ENCODE measurements at regions not wholly inside any gene's neighbourhood (a gene's known extent, or its start where the extent isn't known, plus 50 kb on each side); places are given as distances from the start of the nearest gene placed in this dataset.
A peak's percentile ranks its signal among the peaks of the same experiment; 100 is the strongest.

DNA sequence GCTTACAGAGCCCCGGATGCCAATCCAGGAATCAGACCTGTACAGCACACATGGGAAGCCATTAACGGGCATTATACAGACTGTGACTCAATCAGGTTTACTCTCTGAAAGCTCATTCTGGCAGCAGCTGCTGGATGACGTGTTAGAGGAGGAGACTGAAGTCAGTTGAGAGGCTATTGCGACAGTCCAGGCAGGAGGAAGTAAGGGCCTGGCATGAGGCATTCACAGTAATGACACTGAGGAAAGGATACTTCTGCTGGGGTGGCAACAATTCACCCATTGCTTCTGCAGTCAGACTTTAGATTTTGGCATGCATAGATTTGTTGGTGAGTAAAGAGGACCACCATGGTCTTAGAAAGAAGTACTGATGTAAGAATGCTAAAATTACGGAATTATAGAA is 151.0 kb upstream of the HEY2 start:
- 9% methylated on average over 5 of the region's 5 CpGs for WGBS (ENCODE audit: insufficient coverage, low coverage, missing lambda C conversion rate)
- in situ Hi-C loops (cut with MboI) (no loop called here), intact Hi-C loops (cut with micrococcal nuclease) (no loop called here)
- Histone ChIP-seq H3K9me1 (ENCODE audit: control insufficient read depth, insufficient read depth, low read length) (no peaks in the 10 kb centered on the region), H3K4me2 (ENCODE audit: insufficient read depth, low read length) (no peak overlapping the region; the same call in 1 of the 2 replicates), H2AFZ (ENCODE audit: low read depth, low read length) (no peak overlapping the region; the same call in 1 of the 2 replicates), H3K4me1 (replicated peaks in 1 of 2; ENCODE audit: control insufficient read depth in 2 of 2, insufficient read depth in 2 of 2, low read length in 2 of 2) (no peaks in the 10 kb centered on the region), H3K9me3 (replicated peaks; ENCODE audit: control insufficient read depth, insufficient read depth, low read depth, low read length) (no peaks in the 10 kb centered on the region), H3K79me2 (ENCODE audit: control insufficient read depth, insufficient read depth, low read length) (no peaks in the 10 kb centered on the region), H3K9ac (ENCODE audit: insufficient read depth in 1 of 2, low read depth in 2 of 2, low read length in 2 of 2) (no peak overlapping the region), H3K27ac (ENCODE audit: extremely low read depth, low read depth, low read length) (no peak overlapping the region), H3K4me3 (no peak overlapping the region), H4K20me1 (replicated peaks; ENCODE audit: control insufficient read depth, insufficient read depth, low read length) (no peaks in the 10 kb centered on the region), H3K36me3 (ENCODE audit: control insufficient read depth, insufficient read depth, low read length) (no peaks in the 10 kb centered on the region), H3K27me3 (ENCODE audit: control insufficient read depth in 2 of 2, insufficient read depth in 2 of 2, low read length in 2 of 2) (no peaks in the 10 kb centered on the region)
- CTCF ChIA-PET (ENCODE audit: low intra/inter-chr PET ratio) = no interaction called here
- ATAC-seq (peak; percentile 87), FAIRE-seq (no peak), DNase-seq (ENCODE audit: extremely low read depth in 1 of 4, low spot score in 3 of 4) (peak in 2 of 4 experiments; percentile 20 to 33)
- POLR2A ChIA-PET = interaction anchor here (0.6 kb wide), 1 partner anchor 10 kb away, joined by 3 read pairs; no protein-coding TSS in a partner anchor
- BruUV-seq (replicated peaks) = no TSS peak
- TF ChIP-seq TAF1 (IDR thresholded peaks at IDR 0.05; ENCODE audit: control insufficient read depth, extremely low read depth, insufficient read depth, low read length, severe bottlenecking) (no peak), JUND (IDR thresholded peaks at IDR 0.05; ENCODE audit: borderline replicate concordance, low read depth, low read length) (0 out of 2 replicates have a peak, but pooled peaks have one; percentile 29), JUND (tag; IDR thresholded peaks at IDR 0.05; ENCODE audit: borderline replicate concordance, low read depth, low read length) (peak; percentile 47; the same call in 2 of the 3 replicates), ZKSCAN1 (IDR thresholded peaks at IDR 0.05; ENCODE audit: low read depth, low read length) (no peak), CEBPB (tag; IDR thresholded peaks at IDR 0.05) (peak; percentile 94), DDX20 (tag; IDR thresholded peaks at IDR 0.05; ENCODE audit: low read depth) (no peak), MYBL2 (IDR thresholded peaks at IDR 0.05; ENCODE audit: low read depth) (no peak), MYBL2 (CRISPR knock-in tag; IDR thresholded peaks at IDR 0.05; ENCODE audit: borderline replicate concordance) (no peak)
- TF ChIP-seq, protein P1, sequence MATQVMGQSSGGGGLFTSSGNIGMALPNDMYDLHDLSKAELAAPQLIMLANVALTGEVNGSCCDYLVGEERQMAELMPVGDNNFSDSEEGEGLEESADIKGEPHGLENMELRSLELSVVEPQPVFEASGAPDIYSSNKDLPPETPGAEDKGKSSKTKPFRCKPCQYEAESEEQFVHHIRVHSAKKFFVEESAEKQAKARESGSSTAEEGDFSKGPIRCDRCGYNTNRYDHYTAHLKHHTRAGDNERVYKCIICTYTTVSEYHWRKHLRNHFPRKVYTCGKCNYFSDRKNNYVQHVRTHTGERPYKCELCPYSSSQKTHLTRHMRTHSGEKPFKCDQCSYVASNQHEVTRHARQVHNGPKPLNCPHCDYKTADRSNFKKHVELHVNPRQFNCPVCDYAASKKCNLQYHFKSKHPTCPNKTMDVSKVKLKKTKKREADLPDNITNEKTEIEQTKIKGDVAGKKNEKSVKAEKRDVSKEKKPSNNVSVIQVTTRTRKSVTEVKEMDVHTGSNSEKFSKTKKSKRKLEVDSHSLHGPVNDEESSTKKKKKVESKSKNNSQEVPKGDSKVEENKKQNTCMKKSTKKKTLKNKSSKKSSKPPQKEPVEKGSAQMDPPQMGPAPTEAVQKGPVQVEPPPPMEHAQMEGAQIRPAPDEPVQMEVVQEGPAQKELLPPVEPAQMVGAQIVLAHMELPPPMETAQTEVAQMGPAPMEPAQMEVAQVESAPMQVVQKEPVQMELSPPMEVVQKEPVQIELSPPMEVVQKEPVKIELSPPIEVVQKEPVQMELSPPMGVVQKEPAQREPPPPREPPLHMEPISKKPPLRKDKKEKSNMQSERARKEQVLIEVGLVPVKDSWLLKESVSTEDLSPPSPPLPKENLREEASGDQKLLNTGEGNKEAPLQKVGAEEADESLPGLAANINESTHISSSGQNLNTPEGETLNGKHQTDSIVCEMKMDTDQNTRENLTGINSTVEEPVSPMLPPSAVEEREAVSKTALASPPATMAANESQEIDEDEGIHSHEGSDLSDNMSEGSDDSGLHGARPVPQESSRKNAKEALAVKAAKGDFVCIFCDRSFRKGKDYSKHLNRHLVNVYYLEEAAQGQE (IDR thresholded peaks at IDR 0.05; ENCODE audit: borderline replicate concordance) = no peak
- TF ChIP-seq, protein P1 (CRISPR knock-in tag; IDR thresholded peaks at IDR 0.05; ENCODE audit: low read depth) = no peak
- TF ChIP-seq, protein P2, sequence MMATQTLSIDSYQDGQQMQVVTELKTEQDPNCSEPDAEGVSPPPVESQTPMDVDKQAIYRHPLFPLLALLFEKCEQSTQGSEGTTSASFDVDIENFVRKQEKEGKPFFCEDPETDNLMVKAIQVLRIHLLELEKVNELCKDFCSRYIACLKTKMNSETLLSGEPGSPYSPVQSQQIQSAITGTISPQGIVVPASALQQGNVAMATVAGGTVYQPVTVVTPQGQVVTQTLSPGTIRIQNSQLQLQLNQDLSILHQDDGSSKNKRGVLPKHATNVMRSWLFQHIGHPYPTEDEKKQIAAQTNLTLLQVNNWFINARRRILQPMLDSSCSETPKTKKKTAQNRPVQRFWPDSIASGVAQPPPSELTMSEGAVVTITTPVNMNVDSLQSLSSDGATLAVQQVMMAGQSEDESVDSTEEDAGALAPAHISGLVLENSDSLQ (IDR thresholded peaks at IDR 0.05) = no peak
- TF ChIP-seq, protein P3, sequence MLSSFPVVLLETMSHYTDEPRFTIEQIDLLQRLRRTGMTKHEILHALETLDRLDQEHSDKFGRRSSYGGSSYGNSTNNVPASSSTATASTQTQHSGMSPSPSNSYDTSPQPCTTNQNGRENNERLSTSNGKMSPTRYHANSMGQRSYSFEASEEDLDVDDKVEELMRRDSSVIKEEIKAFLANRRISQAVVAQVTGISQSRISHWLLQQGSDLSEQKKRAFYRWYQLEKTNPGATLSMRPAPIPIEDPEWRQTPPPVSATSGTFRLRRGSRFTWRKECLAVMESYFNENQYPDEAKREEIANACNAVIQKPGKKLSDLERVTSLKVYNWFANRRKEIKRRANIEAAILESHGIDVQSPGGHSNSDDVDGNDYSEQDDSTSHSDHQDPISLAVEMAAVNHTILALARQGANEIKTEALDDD (IDR thresholded peaks at IDR 0.05) = no peak
- TF ChIP-seq, protein P4, sequence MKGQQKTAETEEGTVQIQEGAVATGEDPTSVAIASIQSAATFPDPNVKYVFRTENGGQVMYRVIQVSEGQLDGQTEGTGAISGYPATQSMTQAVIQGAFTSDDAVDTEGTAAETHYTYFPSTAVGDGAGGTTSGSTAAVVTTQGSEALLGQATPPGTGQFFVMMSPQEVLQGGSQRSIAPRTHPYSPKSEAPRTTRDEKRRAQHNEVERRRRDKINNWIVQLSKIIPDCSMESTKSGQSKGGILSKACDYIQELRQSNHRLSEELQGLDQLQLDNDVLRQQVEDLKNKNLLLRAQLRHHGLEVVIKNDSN (CRISPR knock-in tag; IDR thresholded peaks at IDR 0.05) = no peak
